IMR-90 (cell line): ENCODE measurements at regions not wholly inside any gene's neighbourhood (a gene's known extent, or its start where the extent isn't known, plus 50 kb on each side); places are given as distances from the start of the nearest gene placed in this dataset.

Experiments
- ATAC-seq: fragments of 200-7000 bp; cut with Tn5 transposase; 2 replicates; pipeline ENCODE4 v1.9.1; 2020; ENCODE audit warnings: low read depth, mild to moderate bottlenecking, moderate library complexity
- BruUV-seq: library from RNA; stranded (reverse); fragments of 400-500 nt; replicated peaks from 2 replicates; lab custom pipeline; 2021; lab: Mats Ljungman, UMichigan
- CTCF ChIA-PET: fragments of 300-600 bp; formaldehyde crosslinking; extraction: SDS; loops from one replicate; lab custom pipeline; 2021; ENCODE audit warnings: antibody characterized with exemption; lab: Yijun Ruan, JAX
- POLR2A ChIA-PET: fragments of 300-600 bp; sonication (Branson Sonifier 250); formaldehyde crosslinking; loops from one replicate; lab custom pipeline; 2022; ENCODE audit warnings: antibody characterized with exemption; ENCODE audit not compliant: unreplicated experiment; lab: Charles Lee
- DNase-seq: peaks from one replicate; pipeline ENCODE4 v3.0.0; 2013
- H2AFZ ChIP-seq: replicated peaks from 2 replicates; pipeline ENCODE3; 2013; ENCODE audit warnings: low read length, mild to moderate bottlenecking; ENCODE audit not compliant: poor library complexity
- H2AK5ac ChIP-seq: 2 replicates; pipeline ENCODE4 v1.6.1; 2013; ENCODE audit warnings: low read depth, low read length, inconsistent platforms
- H2AK9ac ChIP-seq: replicated peaks from 2 replicates; pipeline ENCODE3; 2013; ENCODE audit warnings: mild to moderate bottlenecking, low read depth, low read length, moderate library complexity; ENCODE audit not compliant: poor library complexity
- H2BK120ac ChIP-seq: 2 replicates; pipeline ENCODE4 v1.6.1; 2013; ENCODE audit warnings: low read depth, low read length, inconsistent platforms
- H2BK15ac ChIP-seq: 3 replicates; pipeline ENCODE4 v1.6.1; 2013; ENCODE audit warnings: low read depth, low read length, inconsistent platforms
- H2BK20ac ChIP-seq: 2 replicates; pipeline ENCODE4 v1.6.1; 2013; ENCODE audit warnings: low read depth, mild to moderate bottlenecking, inconsistent platforms, low read length, moderate library complexity
- H2BK5ac ChIP-seq: 2 replicates; pipeline ENCODE4 v1.6.1; 2013; ENCODE audit warnings: mild to moderate bottlenecking, low read depth, low read length, inconsistent platforms; ENCODE audit not compliant: poor library complexity, severe bottlenecking
- H3K14ac ChIP-seq: replicated peaks from 2 replicates; pipeline ENCODE4 v1.6.1; 2013; ENCODE audit warnings: low read depth, low read length, inconsistent platforms
- H3K18ac ChIP-seq: 2 replicates; pipeline ENCODE4 v1.6.1; 2013; ENCODE audit warnings: low read depth, low read length, control low read depth
- H3K23ac ChIP-seq: 2 replicates; pipeline ENCODE4 v1.6.1; 2013; ENCODE audit warnings: low read depth, low read length, inconsistent platforms
- H3K27ac ChIP-seq: 2 replicates; pipeline ENCODE4 v1.5.1; 2013; ENCODE audit warnings: mild to moderate bottlenecking, control low read depth, low read length; ENCODE audit not compliant: insufficient read depth
- H3K27me3 ChIP-seq: 2 replicates; pipeline ENCODE4 v1.6.1; 2013; ENCODE audit warnings: low read length; ENCODE audit not compliant: control insufficient read depth, insufficient read depth
- H3K36me3 ChIP-seq: 2 replicates; pipeline ENCODE4 v1.6.1; 2013; ENCODE audit warnings: low read length, mixed read lengths; ENCODE audit not compliant: control insufficient read depth, insufficient read depth
- H3K4ac ChIP-seq: 2 replicates; pipeline ENCODE4 v1.6.1; 2013; ENCODE audit warnings: low read depth, low read length, inconsistent platforms
- H3K4me1 ChIP-seq: 2 replicates; pipeline ENCODE4 v1.6.1; 2013; ENCODE audit warnings: low read length, mixed read lengths; ENCODE audit not compliant: control insufficient read depth, insufficient read depth
- H3K4me2 ChIP-seq: 2 replicates; pipeline ENCODE4 v1.6.1; 2013; ENCODE audit warnings: low read depth, mild to moderate bottlenecking, control low read depth, low read length, moderate library complexity
- H3K4me3 ChIP-seq: 2 replicates; pipeline ENCODE4 v1.5.1; 2013; ENCODE audit warnings: low read depth, mild to moderate bottlenecking, control low read depth, low read length, moderate library complexity; ENCODE audit not compliant: insufficient read depth
- H3K56ac ChIP-seq: 2 replicates; pipeline ENCODE4 v1.6.1; 2013; ENCODE audit warnings: low read length, inconsistent platforms; ENCODE audit not compliant: insufficient read depth; ENCODE audit errors: extremely low read depth
- H3K79me1 ChIP-seq, 2 experiments: 2 replicates each; pipeline ENCODE4 v1.6.1; 2013; ENCODE audit warnings: low read length in 2 of 2, inconsistent platforms in 1 of 2, low read depth in 1 of 2
- H3K9ac ChIP-seq: 2 replicates; pipeline ENCODE4 v1.6.1; 2013; ENCODE audit warnings: low read depth, low read length, control low read depth
- H3K9me1 ChIP-seq: 2 replicates; pipeline ENCODE4 v1.6.1; 2013; ENCODE audit warnings: low read length, inconsistent platforms; ENCODE audit not compliant: insufficient read depth
- H3K9me3 ChIP-seq: 2 replicates; pipeline ENCODE4 v1.6.1; 2013; ENCODE audit warnings: low read length; ENCODE audit not compliant: control insufficient read depth, insufficient read depth
- H4K20me1 ChIP-seq: 2 replicates; pipeline ENCODE4 v1.6.1; 2013; ENCODE audit warnings: low read length, inconsistent platforms; ENCODE audit not compliant: insufficient read depth
- H4K5ac ChIP-seq: 2 replicates; pipeline ENCODE4 v1.6.1; 2013; ENCODE audit warnings: mild to moderate bottlenecking, low read depth, low read length, control low read depth
- H4K8ac ChIP-seq, 2 experiments: 2 replicates each; pipeline ENCODE4 v1.6.1; 2013; ENCODE audit warnings: low read depth in 2 of 2, low read length in 2 of 2, control low read depth in 1 of 2, inconsistent platforms in 1 of 2
- H4K91ac ChIP-seq: 2 replicates; pipeline ENCODE4 v1.6.1; 2013; ENCODE audit warnings: low read depth, low read length, inconsistent platforms; ENCODE audit not compliant: insufficient read depth
- BHLHE40 ChIP-seq: fragments of 150-350 bp; IDR thresholded peaks from 2 replicates; pipeline ENCODE4 v1.6.1; 2016; ENCODE audit warnings: mild to moderate bottlenecking, low read depth, low read length
- FOS ChIP-seq: fragments of 150-350 bp; IDR thresholded peaks from 2 replicates; pipeline ENCODE4 v1.6.1; 2016; ENCODE audit warnings: low read depth, low read length
- POLR2A ChIP-seq: IDR thresholded peaks from 2 replicates; pipeline ENCODE4 v1.6.1; 2012; ENCODE audit warnings: mild to moderate bottlenecking, low read depth, low read length
- RCOR1 ChIP-seq: IDR thresholded peaks from 2 replicates; pipeline ENCODE4 v1.6.1; 2012; ENCODE audit warnings: mild to moderate bottlenecking, low read length, improper control_type of control experiment; ENCODE audit not compliant: insufficient replicate concordance
- WGBS, 2 experiments: methylation state at CpG; one replicate each; pipeline versions ENCODE4 v1.1.5 to v1.1.7; 2013; ENCODE audit warnings: missing lambda C conversion rate in 2 of 2; ENCODE audit not compliant: insufficient read length in 1 of 2; ENCODE audit errors: extremely low coverage in 2 of 2; 5-methylcytosine and 5-hydroxymethylcytosine counted together
- dilution Hi-C: fragments of 300-500 bp; cut with HindIII; formaldehyde crosslinking; loops from one replicate; pipeline ENCODE4 v1.14.3; 2018; ENCODE audit warnings: low sequenced_read_pairs; ENCODE audit not compliant: unreplicated experiment
- in situ Hi-C: fragments of 300-500 bp; cut with MboI; formaldehyde crosslinking; loops from 3 replicates; pipeline ENCODE4 v1.14.3; 2019; ENCODE audit warnings: low sequenced_read_pairs, inconsistent platforms, mixed read lengths
- intact Hi-C: fragments of 100-400 bp; cut with micrococcal nuclease; formaldehyde crosslinking; loops from 2 replicates; pipeline ENCODE4 v1.10.0; 2022
- TF ChIP-seq, protein P1 (sequence below): fragments of 150-350 bp; IDR thresholded peaks from 2 replicates; pipeline ENCODE4 v1.6.1; 2017; ENCODE audit warnings: mild to moderate bottlenecking, antibody characterized with exemption, low read length, low read depth

DNA sequence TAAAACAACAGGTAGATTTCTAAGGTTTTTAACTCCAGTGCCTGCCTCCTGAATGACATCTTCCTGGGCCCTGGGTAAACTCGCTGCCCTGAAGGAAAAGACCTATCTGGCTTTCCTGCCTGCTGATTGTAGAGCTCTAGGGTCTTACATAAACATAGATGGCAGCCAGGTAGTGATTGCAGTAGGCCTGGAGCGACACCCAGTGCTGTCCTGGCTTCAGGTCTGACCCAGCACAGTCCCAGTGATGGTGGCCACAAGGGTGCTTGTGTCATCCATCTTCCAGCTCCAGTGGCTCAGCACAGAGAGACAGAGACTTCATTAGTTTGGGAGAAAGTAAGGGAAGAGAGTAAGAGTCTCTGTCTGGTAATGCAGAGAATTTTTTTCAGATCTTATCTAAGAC lies 542.9 kb upstream of the IMPG1 start:
- Histone ChIP-seq H3K18ac (no peak overlapping the region), H4K5ac (no peak overlapping the region), H3K14ac (no peak overlapping the region), H4K8ac (no peak overlapping the region), H3K4me1 (no peaks in the 10 kb centered on the region), H4K91ac (no peak overlapping the region), H3K9ac (no peak overlapping the region), H2AFZ (no peak overlapping the region), H3K27me3 (no peaks in the 10 kb centered on the region), H2AK5ac (no peak overlapping the region), H3K4me2 (no peak overlapping the region), H3K23ac (no peak overlapping the region), H3K79me1 (no peaks in the 10 kb centered on the region), H3K4me3 (no peak overlapping the region), H3K56ac (no peak overlapping the region), H3K9me3 (peaks cover 7% of the 10 kb centered on the region), H4K20me1 (no peaks in the 10 kb centered on the region), H3K27ac (no peak overlapping the region), H3K9me1 (no peaks in the 10 kb centered on the region), H3K36me3 (no peaks in the 10 kb centered on the region), H2AK9ac (no peak overlapping the region), H2BK120ac (no peak overlapping the region), H2BK5ac (no peak overlapping the region), H2BK20ac (no peak overlapping the region), H3K4ac (no peak overlapping the region), H2BK15ac (no peak overlapping the region)
- ATAC-seq: no peak
- intact Hi-C loops: no loop called here
- TF ChIP-seq RCOR1: no peak
- TF ChIP-seq BHLHE40: no peak
- TF ChIP-seq, protein P1, sequence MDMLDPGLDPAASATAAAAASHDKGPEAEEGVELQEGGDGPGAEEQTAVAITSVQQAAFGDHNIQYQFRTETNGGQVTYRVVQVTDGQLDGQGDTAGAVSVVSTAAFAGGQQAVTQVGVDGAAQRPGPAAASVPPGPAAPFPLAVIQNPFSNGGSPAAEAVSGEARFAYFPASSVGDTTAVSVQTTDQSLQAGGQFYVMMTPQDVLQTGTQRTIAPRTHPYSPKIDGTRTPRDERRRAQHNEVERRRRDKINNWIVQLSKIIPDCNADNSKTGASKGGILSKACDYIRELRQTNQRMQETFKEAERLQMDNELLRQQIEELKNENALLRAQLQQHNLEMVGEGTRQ: no peak
- TF ChIP-seq POLR2A: no peak
- TF ChIP-seq FOS: no peak
- dilution Hi-C loops: no loop called here
- DNase-seq: no peak
- CTCF ChIA-PET: no interaction called here
- WGBS, 2 experiments: 0% methylated on average over 2 of the region's 2 CpGs; no CpG with 5 or more reads in 1 of the 2 experiments
- POLR2A ChIA-PET: no interaction called here
- in situ Hi-C loops: no loop called here
- no TSS peak for BruUV-seq
